OCI-LY3 (cell line): ENCODE measurements at regions not wholly inside any gene's neighbourhood (a gene's known extent, or its start where the extent isn't known, plus 50 kb on each side); places are given as distances from the start of the nearest gene placed in this dataset.

Experiments used
- H2AFZ ChIP-seq: fragments of 200-600, 300-600 bp; shearing (Covaris generic); 2 replicates; pipeline ENCODE4 v1.6.0; 2014; ENCODE audit warnings: antibody characterized with exemption, low read depth, low read length
- H3K27ac ChIP-seq: fragments of 200-600, 300-600 bp; sonication (generic); 2 replicates; pipeline ENCODE4 v1.5.1; 2014; ENCODE audit warnings: mild to moderate bottlenecking, low read length, moderate library complexity, mixed read lengths
- H3K27me3 ChIP-seq: fragments of 200-600, 300-600 bp; sonication (generic); 2 replicates; pipeline ENCODE4 v1.6.1; 2014; ENCODE audit warnings: low read depth, low read length, mixed read lengths
- H3K36me3 ChIP-seq: fragments of 200-600, 300-600 bp; sonication (generic); replicated peaks from 2 replicates; pipeline ENCODE3; 2014; ENCODE audit warnings: low read depth, low read length, mixed read lengths
- H3K4me1 ChIP-seq: fragments of 300-600, 200-600 bp; sonication (generic); 2 replicates; pipeline ENCODE4 v1.6.1; 2014; ENCODE audit warnings: low read length, mixed read lengths
- H3K4me2 ChIP-seq: fragments of 200-600, 300-600 bp; sonication (generic); 2 replicates; pipeline ENCODE4 v1.6.1; 2014; ENCODE audit warnings: low read length, mixed read lengths
- H3K4me3 ChIP-seq: fragments of 300-600, 200-600 bp; sonication (generic); 2 replicates; pipeline ENCODE4 v1.5.1; 2014; ENCODE audit warnings: antibody characterized with exemption, mild to moderate bottlenecking, low read length, moderate library complexity
- H3K79me2 ChIP-seq: fragments of 300-600, 200-600 bp; shearing (Covaris generic); 2 replicates; pipeline ENCODE4 v1.6.1; 2014; ENCODE audit warnings: mild to moderate bottlenecking, low read length, mixed read lengths
- H3K9ac ChIP-seq: fragments of 300-600, 200-600 bp; shearing (Covaris generic); 2 replicates; pipeline ENCODE4 v1.6.0; 2014; ENCODE audit warnings: mild to moderate bottlenecking, low read length, moderate library complexity
- H3K9me3 ChIP-seq: fragments of 200-600, 300-600 bp; shearing (Covaris generic); 2 replicates; pipeline ENCODE4 v1.6.1; 2014; ENCODE audit warnings: low read length, mixed read lengths; ENCODE audit not compliant: insufficient read depth
- H4K20me1 ChIP-seq: fragments of 200-600, 300-600 bp; sonication (generic); 2 replicates; pipeline ENCODE4 v1.6.1; 2016; ENCODE audit warnings: low read length, mixed read lengths; ENCODE audit not compliant: insufficient read depth
- CTCF ChIP-seq: fragments of 200-600, 300-600 bp; sonication (generic); IDR thresholded peaks from 2 replicates; pipeline ENCODE4 v1.5.1; 2014; ENCODE audit warnings: antibody characterized with exemption, low read length, low read depth
- EZH2phosphoT487 ChIP-seq: fragments of 200-600 bp; shearing (Covaris generic); IDR thresholded peaks from 2 replicates; pipeline ENCODE4 v1.6.1; 2018; ENCODE audit warnings: antibody characterized with exemption, mixed run types, low read depth

- no peak overlapping the region for H3K9ac ChIP-seq
- H3K4me3 ChIP-seq, result no peak overlapping the region
- H3K79me2 ChIP-seq, result no peaks in the 10 kb centered on the region
- no peaks in the 10 kb centered on the region for H3K4me1 ChIP-seq
- no peaks in the 10 kb centered on the region for H4K20me1 ChIP-seq
- TF ChIP-seq EZH2phosphoT487 (no peak), CTCF (0 out of 2 replicates have a peak, but pooled peaks have one; percentile 10)
- no peak overlapping the region for H3K27ac ChIP-seq
- H3K36me3 ChIP-seq, result no peaks in the 10 kb centered on the region
- H2AFZ ChIP-seq, result no peak overlapping the region
- no peaks in the 10 kb centered on the region for H3K9me3 ChIP-seq
- H3K4me2 ChIP-seq, result no peak overlapping the region
- no peaks in the 10 kb centered on the region for H3K27me3 ChIP-seq
Observed at GRCh38 chr7:80288175-80289122, 153.8 kb downstream of the GNAI1 start.

GRCh38 chr7:80287400-80288174, 153.0 kb downstream of the GNAI1 start:
- no peak overlapping the region for H3K27ac ChIP-seq
- H3K9ac ChIP-seq, result no peak overlapping the region
- no peak overlapping the region for H3K4me3 ChIP-seq
- H3K27me3 ChIP-seq, result no peaks in the 10 kb centered on the region
- H4K20me1 ChIP-seq, result no peaks in the 10 kb centered on the region
- H3K79me2 ChIP-seq, result no peaks in the 10 kb centered on the region
- H3K36me3 ChIP-seq, result no peaks in the 10 kb centered on the region
- no peak overlapping the region for H3K4me2 ChIP-seq
- H3K4me1 ChIP-seq, result no peaks in the 10 kb centered on the region
- TF ChIP-seq EZH2phosphoT487, result no peak
- TF ChIP-seq CTCF, result no peak
- H3K9me3 ChIP-seq, result no peaks in the 10 kb centered on the region
- no peak overlapping the region for H2AFZ ChIP-seq

GRCh38 chr7:80286611-80287010, 152.0 kb downstream of the GNAI1 start:
- no peak for TF ChIP-seq EZH2phosphoT487
- TF ChIP-seq CTCF, result no peak

GRCh38 chr7:80284855-80285254, 150.2 kb downstream of the GNAI1 start:
- no peak for TF ChIP-seq EZH2phosphoT487
- TF ChIP-seq CTCF, result no peak
- no peak overlapping the region for H3K27ac ChIP-seq
- no peaks in the 10 kb centered on the region for H4K20me1 ChIP-seq
- H3K36me3 ChIP-seq, result no peaks in the 10 kb centered on the region
- H3K4me3 ChIP-seq, result no peak overlapping the region
- no peaks in the 10 kb centered on the region for H3K9me3 ChIP-seq
- H2AFZ ChIP-seq, result no peak overlapping the region
- no peak overlapping the region for H3K4me2 ChIP-seq
- no peak overlapping the region for H3K9ac ChIP-seq
- no peaks in the 10 kb centered on the region for H3K4me1 ChIP-seq
- H3K79me2 ChIP-seq, result no peaks in the 10 kb centered on the region
- no peaks in the 10 kb centered on the region for H3K27me3 ChIP-seq

More at GRCh38 chr7:80286611-80287010, 152.0 kb downstream of the GNAI1 start:
- no peaks in the 10 kb centered on the region for H4K20me1 ChIP-seq
- H3K27ac ChIP-seq, result no peak overlapping the region
- H2AFZ ChIP-seq, result no peak overlapping the region
- no peaks in the 10 kb centered on the region for H3K4me1 ChIP-seq
- H3K9ac ChIP-seq, result no peak overlapping the region
- H3K4me2 ChIP-seq, result no peak overlapping the region
- no peaks in the 10 kb centered on the region for H3K9me3 ChIP-seq
- H3K79me2 ChIP-seq, result no peaks in the 10 kb centered on the region
- no peaks in the 10 kb centered on the region for H3K36me3 ChIP-seq
- no peak overlapping the region for H3K4me3 ChIP-seq
- H3K27me3 ChIP-seq, result no peaks in the 10 kb centered on the region
